Neural cell (in vitro differentiated cells): ENCODE measurements at regions not wholly inside any gene's neighbourhood (a gene's known extent, or its start where the extent isn't known, plus 50 kb on each side); places are given as distances from the start of the nearest gene placed in this dataset.
A peak's percentile ranks its signal among the peaks of the same experiment; 100 is the strongest.

Experiments used
- H2AFZ ChIP-seq: fragments of 200-600, 300-800 bp; sonication (generic), shearing (Covaris generic); 2 replicates; pipeline ENCODE4 v1.6.0; 2014; ENCODE audit warnings: low read depth, mild to moderate bottlenecking, antibody characterized with exemption, low read length, moderate library complexity
- H3F3A ChIP-seq: fragments of 200-600 bp; shearing (Covaris generic); 2 replicates; pipeline ENCODE4 v1.6.1; 2016; ENCODE audit warnings: mild to moderate bottlenecking, moderate library complexity, mixed read lengths, antibody characterized with exemption, low read length; ENCODE audit not compliant: insufficient read depth, poor library complexity, severe bottlenecking
- H3K27ac ChIP-seq: fragments of 200-600, 300-800 bp; sonication (generic), shearing (Covaris generic); 2 replicates; pipeline ENCODE4 v1.5.1; 2014; ENCODE audit warnings: mild to moderate bottlenecking, low read length, moderate library complexity
- H3K27me3 ChIP-seq: fragments of 300-800, 200-600 bp; sonication (generic), shearing (Covaris generic); 2 replicates; pipeline ENCODE4 v1.6.0; 2014; ENCODE audit warnings: mild to moderate bottlenecking, low read depth, low read length, moderate library complexity; ENCODE audit not compliant: insufficient read depth
- H3K36me3 ChIP-seq: fragments of 300-800, 200-600 bp; sonication (generic), shearing (Covaris generic); 2 replicates; pipeline ENCODE4 v1.5.1; 2014; ENCODE audit warnings: mild to moderate bottlenecking, antibody characterized with exemption, low read length, moderate library complexity; ENCODE audit not compliant: insufficient read depth
- H3K4me2 ChIP-seq: fragments of 300-800, 200-600 bp; sonication (generic), shearing (Covaris generic); 2 replicates; pipeline ENCODE4 v1.6.0; 2014; ENCODE audit warnings: mild to moderate bottlenecking, low read length
- H3K4me3 ChIP-seq: fragments of 300-800, 200-600 bp; sonication (generic), shearing (Covaris generic); 2 replicates; pipeline ENCODE4 v1.5.1; 2014; ENCODE audit warnings: mild to moderate bottlenecking, low read length, moderate library complexity
- H3K79me2 ChIP-seq: fragments of 200-600 bp; shearing (Covaris generic); replicated peaks from 2 replicates; pipeline ENCODE4 v1.6.0; 2014; ENCODE audit warnings: mild to moderate bottlenecking, low read length, moderate library complexity; ENCODE audit not compliant: insufficient read depth
- H3K9ac ChIP-seq: fragments of 300-800, 200-600 bp; sonication (generic), shearing (Covaris generic); 2 replicates; pipeline ENCODE4 v1.6.1; 2016; ENCODE audit warnings: mild to moderate bottlenecking, low read length, mixed read lengths
- H3K9me2 ChIP-seq: fragments of 200-600 bp; shearing (Covaris generic); 2 replicates; pipeline ENCODE4 v1.6.1; 2016; ENCODE audit warnings: mild to moderate bottlenecking, low read length, mixed read lengths; ENCODE audit not compliant: insufficient read depth
- H3K9me3 ChIP-seq: fragments of 200-600, 300-800 bp; sonication (generic), shearing (Covaris generic); 2 replicates; pipeline ENCODE4 v1.6.1; 2016; ENCODE audit warnings: mild to moderate bottlenecking, mixed run types, low read length, moderate library complexity, mixed read lengths
- H4K20me1 ChIP-seq: fragments of 200-600 bp; shearing (Covaris generic); 2 replicates; pipeline ENCODE4 v1.6.1; 2016; ENCODE audit warnings: mild to moderate bottlenecking, mixed run types; ENCODE audit not compliant: insufficient read depth
- CTCF ChIP-seq: fragments of 450-650 bp; IDR thresholded peaks from 2 replicates; pipeline ENCODE4 v1.5.1; 2014; ENCODE audit warnings: antibody characterized with exemption, mild to moderate bottlenecking, moderate library complexity; ENCODE audit not compliant: poor library complexity, severe bottlenecking
- EP300 ChIP-seq: fragments of 450-650 bp; conservative IDR thresholded peaks from 2 replicates; pipeline ENCODE4 v1.6.1; 2014; ENCODE audit warnings: antibody characterized with exemption, mild to moderate bottlenecking, moderate library complexity; ENCODE audit not compliant: poor library complexity, severe bottlenecking
- EZH2 ChIP-seq: fragments of 200-600, 300-800 bp; shearing (Covaris generic), sonication (generic); IDR thresholded peaks from 2 replicates; pipeline ENCODE4 v1.6.1; 2014; ENCODE audit warnings: antibody characterized with exemption, low read length, borderline replicate concordance, mild to moderate bottlenecking; ENCODE audit not compliant: insufficient read depth, poor library complexity, severe bottlenecking
- MXI1 ChIP-seq: fragments of 450-650 bp; conservative IDR thresholded peaks from 2 replicates; pipeline ENCODE4 v1.6.1; 2014; ENCODE audit warnings: antibody characterized with exemption, mild to moderate bottlenecking; ENCODE audit not compliant: poor library complexity, severe bottlenecking
- POLR2AphosphoS5 ChIP-seq: IDR thresholded peaks from 2 replicates; pipeline ENCODE4 v1.6.1; 2012
- RAD21 ChIP-seq: fragments of 450-650 bp; conservative IDR thresholded peaks from 2 replicates; pipeline ENCODE4 v1.6.1; 2014; ENCODE audit warnings: antibody characterized with exemption, mild to moderate bottlenecking, moderate library complexity
- REST ChIP-seq: IDR thresholded peaks from 2 replicates; pipeline ENCODE4 v1.6.1; 2012; ENCODE audit warnings: borderline replicate concordance
- SMC3 ChIP-seq: fragments of 450-650 bp; conservative IDR thresholded peaks from 2 replicates; pipeline ENCODE4 v1.6.1; 2014; ENCODE audit warnings: antibody characterized with exemption, mild to moderate bottlenecking, moderate library complexity; ENCODE audit not compliant: poor library complexity
- TAF1 ChIP-seq: IDR thresholded peaks from 2 replicates; pipeline ENCODE4 v1.6.1; 2012; ENCODE audit warnings: low read depth

GRCh38 chr13:106049171-106049570 lies 486.3 kb downstream of the EFNB2 start:
- H3K36me3 ChIP-seq: no peaks in the 10 kb centered on the region
- no peak for TF ChIP-seq TAF1
- TF ChIP-seq EZH2: no peak
- TF ChIP-seq CTCF: no peak
- TF ChIP-seq SMC3: no peak
- no peak for TF ChIP-seq POLR2AphosphoS5
- no peak for TF ChIP-seq MXI1
- no peak for TF ChIP-seq RAD21
- no peaks in the 10 kb centered on the region for H3K9me2 ChIP-seq
- H3K27ac ChIP-seq: peak overlapping the region; percentile 70
- H3K27me3 ChIP-seq: no peaks in the 10 kb centered on the region
- no peak overlapping the region for H2AFZ ChIP-seq
- H3F3A ChIP-seq: no peaks in the 10 kb centered on the region
- H3K9me3 ChIP-seq: no peaks in the 10 kb centered on the region
- H3K4me3 ChIP-seq: peak overlapping the region; percentile 14
- no peak overlapping the region for H3K9ac ChIP-seq
- no peak overlapping the region for H3K4me2 ChIP-seq
- no peaks in the 10 kb centered on the region for H3K79me2 ChIP-seq
- no peaks in the 10 kb centered on the region for H4K20me1 ChIP-seq

GRCh38 chr13:106048386-106048785 lies 487.1 kb downstream of the EFNB2 start:
- TF ChIP-seq TAF1: no peak
- no peak for TF ChIP-seq CTCF
- TF ChIP-seq POLR2AphosphoS5: peak; percentile 80
- TF ChIP-seq RAD21: peak; percentile 16
- no peak for TF ChIP-seq SMC3
- TF ChIP-seq EP300: peak; percentile 98
- peak; percentile 10 for TF ChIP-seq MXI1
- H4K20me1 ChIP-seq: no peaks in the 10 kb centered on the region
- H3K27me3 ChIP-seq: no peaks in the 10 kb centered on the region
- H3K27ac ChIP-seq: peak overlapping the region; percentile 78
- H3K9ac ChIP-seq: no peak overlapping the region
- H3K36me3 ChIP-seq: no peaks in the 10 kb centered on the region
- no peak overlapping the region for H3K4me2 ChIP-seq
- no peaks in the 10 kb centered on the region for H3K79me2 ChIP-seq
- no peak overlapping the region for H3K4me3 ChIP-seq
- no peaks in the 10 kb centered on the region for H3K9me3 ChIP-seq
- H3F3A ChIP-seq: no peaks in the 10 kb centered on the region
- no peaks in the 10 kb centered on the region for H3K9me2 ChIP-seq
- no peak overlapping the region for H2AFZ ChIP-seq

GRCh38 chr13:106047859-106048258 lies 487.6 kb downstream of the EFNB2 start:
- H3K9ac ChIP-seq: peak overlapping the region; percentile 6
- no peaks in the 10 kb centered on the region for H4K20me1 ChIP-seq
- H3K79me2 ChIP-seq: no peaks in the 10 kb centered on the region
- no peaks in the 10 kb centered on the region for H3K36me3 ChIP-seq
- H3F3A ChIP-seq: no peaks in the 10 kb centered on the region
- H3K9me2 ChIP-seq: no peaks in the 10 kb centered on the region
- peak overlapping the region; percentile 78 for H3K27ac ChIP-seq
- peak overlapping the region; percentile 20 for H3K4me3 ChIP-seq
- TF ChIP-seq CTCF: no peak
- no peak for TF ChIP-seq POLR2AphosphoS5
- TF ChIP-seq EP300: no peak
- TF ChIP-seq RAD21: no peak
- no peak for TF ChIP-seq TAF1
- TF ChIP-seq REST: no peak
- TF ChIP-seq EZH2: no peak
- no peak for TF ChIP-seq MXI1
- TF ChIP-seq SMC3: no peak
- no peak overlapping the region for H2AFZ ChIP-seq
- H3K27me3 ChIP-seq: no peaks in the 10 kb centered on the region
- H3K4me2 ChIP-seq: no peak overlapping the region
- H3K9me3 ChIP-seq: no peaks in the 10 kb centered on the region
